ENCODE measurements at regions not wholly inside any gene's neighbourhood (a gene's known extent, or its start where the extent isn't known, plus 50 kb on each side); places are given as distances from the start of the nearest gene placed in this dataset.

DNA sequence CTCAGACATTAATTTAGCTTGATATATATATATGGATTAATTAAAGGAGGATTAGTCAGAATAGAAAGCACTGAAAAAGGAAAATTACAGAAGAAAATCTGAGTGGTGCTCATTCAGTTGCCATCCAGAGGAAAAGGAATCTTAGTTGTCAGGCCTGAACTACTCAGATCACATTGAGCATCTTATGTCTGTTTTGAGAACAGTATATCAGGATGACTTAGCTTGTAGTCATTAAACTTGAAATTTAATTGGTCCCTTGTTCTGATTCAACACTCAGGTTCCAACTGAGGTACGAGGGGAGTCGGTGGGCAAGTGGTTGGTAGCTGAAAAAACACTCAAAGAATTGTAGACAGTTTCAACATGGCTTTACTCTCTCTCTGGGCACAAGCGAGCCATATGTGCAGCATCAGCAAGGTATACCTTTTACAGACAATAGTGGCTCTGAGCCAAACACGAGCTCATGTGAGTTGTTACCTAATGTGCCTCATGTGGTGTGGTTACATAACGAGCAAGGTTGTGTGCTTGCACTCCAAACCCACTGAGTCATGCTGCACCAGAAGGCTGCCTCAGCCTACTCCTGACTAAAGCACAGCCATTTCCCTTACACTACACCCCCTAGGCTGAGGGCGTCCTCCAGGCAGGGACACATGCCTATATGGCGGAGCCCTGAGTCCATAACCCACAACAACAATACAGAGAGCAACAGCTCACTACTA, 73.0 kb upstream of the HMGN3 start (continued):
- TF ChIP-seq SP1 (IDR thresholded peaks at IDR 0.05; ENCODE audit: low read depth) (no peak), JUND (IDR thresholded peaks at IDR 0.05) (no peak), POLR2A (IDR thresholded peaks at IDR 0.05; ENCODE audit: borderline replicate concordance, extremely low read depth, insufficient read depth, insufficient read length) (no peak), SIN3A (IDR thresholded peaks at IDR 0.05; ENCODE audit: low read depth) (no peak), EGR1 (IDR thresholded peaks at IDR 0.05; ENCODE audit: low read depth) (no peak)

- no TSS peak for BruUV-seq (replicated peaks)
- Histone ChIP-seq H3K9ac (ENCODE audit: low read length) (no peak overlapping the region), H3K4me3 (replicated peaks in 1 of 2; ENCODE audit: low read depth in 1 of 2, low read length in 2 of 2) (no peak overlapping the region), H3K27me3 (ENCODE audit: insufficient read depth, low read length) (no peaks in the 10 kb centered on the region), H3K27ac (ENCODE audit: low read depth, low read length) (no peak overlapping the region), H3K9me3 (ENCODE audit: control insufficient read depth in 1 of 2, insufficient read depth in 1 of 2, low read depth in 1 of 2, low read length in 2 of 2) (no peaks in the 10 kb centered on the region), H3K4me2 (ENCODE audit: low read length) (no peak overlapping the region), H4K20me1 (ENCODE audit: insufficient read depth) (no peaks in the 10 kb centered on the region), H3K4me1 (ENCODE audit: control insufficient read depth in 1 of 2, insufficient read depth in 2 of 2, low read length in 2 of 2) (peaks cover 8 to 22% of the 10 kb centered on the region in 2 experiments; a peak in 3 of 4 replicates), H3K9me2 (ENCODE audit: insufficient read depth) (no peaks in the 10 kb centered on the region), H2AFZ (ENCODE audit: low read depth, low read length, poor library complexity, severe bottlenecking) (no peak overlapping the region), H3K79me2 (ENCODE audit: insufficient read depth, low read length) (no peaks in the 10 kb centered on the region), H3K36me3 (ENCODE audit: control insufficient read depth in 1 of 2, insufficient read depth in 2 of 2, low read length in 2 of 2) (no peaks in the 10 kb centered on the region)
- DNase-seq (ENCODE audit: low read depth, low spot score) (no peak), ATAC-seq (no peak)
- RAD21 ChIA-PET (ENCODE audit: low non-redundant PET in 1 of 2, low total read pairs in 2 of 2, uncharacterized antibody in 2 of 2, unreplicated experiment in 2 of 2) = no interaction called here
- TF ChIP-seq POLR2A (IDR thresholded peaks at IDR 0.05; ENCODE audit: borderline replicate concordance, extremely low read depth, insufficient read depth, insufficient read length) (no peak), SRF (IDR thresholded peaks at IDR 0.05; ENCODE audit: low read depth) (no peak), CBX3 (IDR thresholded peaks at IDR 0.05; ENCODE audit: low read depth) (no peak), SP1 (IDR thresholded peaks at IDR 0.05; ENCODE audit: low read depth) (no peak), YY1 (IDR thresholded peaks at IDR 0.05; ENCODE audit: extremely low read depth, insufficient replicate concordance, low read depth, low read length) (no peak), FOSL1 (IDR thresholded peaks at IDR 0.05; ENCODE audit: low read depth) (no peak), TCF7L2 (IDR thresholded peaks at IDR 0.05; ENCODE audit: borderline replicate concordance, extremely low read depth, insufficient read depth, insufficient read length) (no peak), ZFX (IDR thresholded peaks at IDR 0.05) (no peak), SIN3A (IDR thresholded peaks at IDR 0.05; ENCODE audit: low read depth) (no peak), CTCF (IDR thresholded peaks at IDR 0.05 in 2 of 3, conservative IDR thresholded peaks at IDR 0.05 in 1 of 3; ENCODE audit: borderline replicate concordance in 1 of 3, insufficient read depth in 1 of 3, low read depth in 2 of 3, low read length in 2 of 3) (no peak)
- POLR2A ChIA-PET = no interaction called here
- CTCF ChIA-PET = no interaction called here
- intact Hi-C loops (cut with micrococcal nuclease) = no loop called here
Measured at GRCh38 chr6:79305020-79305419, 70.5 kb upstream of the HMGN3 start.
